Peyer's patch (tissue), 4 donors: ENCODE measurements at regions not wholly inside any gene's neighbourhood (a gene's known extent, or its start where the extent isn't known, plus 50 kb on each side); places are given as distances from the start of the nearest gene placed in this dataset.

Experiments
- POLR2A ChIP-seq, 2 donors: fragments of 450-650 bp; IDR thresholded peaks; one replicate each; pipeline ENCODE4 v1.5.1; 2017; ENCODE audit warnings: antibody characterized with exemption in 2 of 2, mild to moderate bottlenecking in 2 of 2, moderate library complexity in 2 of 2
- TF ChIP-seq, protein P1 (sequence below), 6 experiments: fragments of 450-650 bp in 4 of 6; fragments of 200-600 bp in 2 of 6; sonication (generic) in 1 of 6; IDR thresholded peaks; one replicate each; pipeline ENCODE4 v1.5.1; 2017 to 2019; ENCODE audit warnings: antibody characterized with exemption in 6 of 6, mild to moderate bottlenecking in 3 of 6, moderate library complexity in 1 of 6

GRCh38 chr6:137977206-137977605, 110.1 kb downstream of the TNFAIP3 start:
- TF ChIP-seq, protein P1, sequence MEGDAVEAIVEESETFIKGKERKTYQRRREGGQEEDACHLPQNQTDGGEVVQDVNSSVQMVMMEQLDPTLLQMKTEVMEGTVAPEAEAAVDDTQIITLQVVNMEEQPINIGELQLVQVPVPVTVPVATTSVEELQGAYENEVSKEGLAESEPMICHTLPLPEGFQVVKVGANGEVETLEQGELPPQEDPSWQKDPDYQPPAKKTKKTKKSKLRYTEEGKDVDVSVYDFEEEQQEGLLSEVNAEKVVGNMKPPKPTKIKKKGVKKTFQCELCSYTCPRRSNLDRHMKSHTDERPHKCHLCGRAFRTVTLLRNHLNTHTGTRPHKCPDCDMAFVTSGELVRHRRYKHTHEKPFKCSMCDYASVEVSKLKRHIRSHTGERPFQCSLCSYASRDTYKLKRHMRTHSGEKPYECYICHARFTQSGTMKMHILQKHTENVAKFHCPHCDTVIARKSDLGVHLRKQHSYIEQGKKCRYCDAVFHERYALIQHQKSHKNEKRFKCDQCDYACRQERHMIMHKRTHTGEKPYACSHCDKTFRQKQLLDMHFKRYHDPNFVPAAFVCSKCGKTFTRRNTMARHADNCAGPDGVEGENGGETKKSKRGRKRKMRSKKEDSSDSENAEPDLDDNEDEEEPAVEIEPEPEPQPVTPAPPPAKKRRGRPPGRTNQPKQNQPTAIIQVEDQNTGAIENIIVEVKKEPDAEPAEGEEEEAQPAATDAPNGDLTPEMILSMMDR (IDR thresholded peaks at IDR 0.05), result no peak
- TF ChIP-seq POLR2A (IDR thresholded peaks at IDR 0.05), result no peak
